ENCODE measurements at regions not wholly inside any gene's neighbourhood (a gene's known extent, or its start where the extent isn't known, plus 50 kb on each side); places are given as distances from the start of the nearest gene placed in this dataset.

- H3K9ac ChIP-seq = no peak overlapping the region
- no peaks in the 10 kb centered on the region for H3K4me1 ChIP-seq
- Mint-ChIP-seq H3K4me3 (no peak overlapping the region), H3K27ac (no peak overlapping the region), H3K27me3 (ENCODE audit: insufficient read depth, low read depth) (no peaks in the 10 kb centered on the region), H3K4me1 (no peaks in the 10 kb centered on the region), H3K9me3 (peaks cover 11% of the 10 kb centered on the region), H3K36me3 (peaks cover 2% of the 10 kb centered on the region)
- peaks cover 6% of the 10 kb centered on the region for H3K36me3 ChIP-seq
- no peak overlapping the region for H3K4me2 ChIP-seq
- H3F3A ChIP-seq (ENCODE audit: low read depth) = no peaks in the 10 kb centered on the region
- H3K27ac ChIP-seq = no peak overlapping the region
- no peak for TF ChIP-seq EZH2phosphoT487 (IDR thresholded peaks at IDR 0.05)
- TF ChIP-seq EZH2 (IDR thresholded peaks at IDR 0.05) = no peak
- TF ChIP-seq, protein P1, sequence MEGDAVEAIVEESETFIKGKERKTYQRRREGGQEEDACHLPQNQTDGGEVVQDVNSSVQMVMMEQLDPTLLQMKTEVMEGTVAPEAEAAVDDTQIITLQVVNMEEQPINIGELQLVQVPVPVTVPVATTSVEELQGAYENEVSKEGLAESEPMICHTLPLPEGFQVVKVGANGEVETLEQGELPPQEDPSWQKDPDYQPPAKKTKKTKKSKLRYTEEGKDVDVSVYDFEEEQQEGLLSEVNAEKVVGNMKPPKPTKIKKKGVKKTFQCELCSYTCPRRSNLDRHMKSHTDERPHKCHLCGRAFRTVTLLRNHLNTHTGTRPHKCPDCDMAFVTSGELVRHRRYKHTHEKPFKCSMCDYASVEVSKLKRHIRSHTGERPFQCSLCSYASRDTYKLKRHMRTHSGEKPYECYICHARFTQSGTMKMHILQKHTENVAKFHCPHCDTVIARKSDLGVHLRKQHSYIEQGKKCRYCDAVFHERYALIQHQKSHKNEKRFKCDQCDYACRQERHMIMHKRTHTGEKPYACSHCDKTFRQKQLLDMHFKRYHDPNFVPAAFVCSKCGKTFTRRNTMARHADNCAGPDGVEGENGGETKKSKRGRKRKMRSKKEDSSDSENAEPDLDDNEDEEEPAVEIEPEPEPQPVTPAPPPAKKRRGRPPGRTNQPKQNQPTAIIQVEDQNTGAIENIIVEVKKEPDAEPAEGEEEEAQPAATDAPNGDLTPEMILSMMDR (IDR thresholded peaks at IDR 0.05) = no peak
- H4K20me1 ChIP-seq (ENCODE audit: low read depth) = no peaks in the 10 kb centered on the region
- H3K4me3 ChIP-seq = no peak overlapping the region
- DNase-seq (ENCODE audit: low spot score) = no peak
- H3K79me2 ChIP-seq (ENCODE audit: low read depth) = no peaks in the 10 kb centered on the region
- H3K27me3 ChIP-seq = no peaks in the 10 kb centered on the region
- H3K9me3 ChIP-seq (ENCODE audit: low read depth) = peaks cover 9% of the 10 kb centered on the region
- H2AFZ ChIP-seq (replicated peaks) = no peak overlapping the region
Measured at GRCh38 chr2:212873256-212873655, 278.2 kb downstream of the IKZF2 start.

DNA sequence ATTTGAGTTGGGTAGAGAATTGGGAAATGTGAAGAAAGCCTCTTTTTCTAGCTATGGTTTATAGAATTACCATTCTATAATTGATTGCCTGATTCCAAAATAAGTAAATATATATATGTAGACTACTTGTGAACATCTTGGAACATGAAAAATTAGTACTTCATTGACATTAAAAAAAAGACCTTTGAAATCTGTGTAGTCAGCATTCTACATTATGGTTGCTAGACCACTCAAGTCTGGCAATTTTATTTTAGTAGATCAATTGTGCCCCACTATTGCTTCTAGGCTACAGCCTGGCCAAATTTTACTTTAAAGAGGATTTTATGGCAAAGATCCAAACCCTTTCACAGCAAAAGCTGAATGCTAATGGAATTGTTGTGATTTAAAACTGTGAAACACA, 279.8 kb downstream of the IKZF2 start:
- Histone ChIP-seq H3F3A (ENCODE audit: low read depth) (no peaks in the 10 kb centered on the region), H3K9me3 (ENCODE audit: low read depth) (peaks cover 9% of the 10 kb centered on the region), H3K9ac (no peak overlapping the region), H3K4me2 (no peak overlapping the region), H4K20me1 (ENCODE audit: low read depth) (no peaks in the 10 kb centered on the region), H3K79me2 (ENCODE audit: low read depth) (no peaks in the 10 kb centered on the region), H3K36me3 (peaks cover 6% of the 10 kb centered on the region), H3K4me3 (no peak overlapping the region), H3K27ac (no peak overlapping the region), H3K27me3 (no peaks in the 10 kb centered on the region), H3K4me1 (no peaks in the 10 kb centered on the region), H2AFZ (replicated peaks) (no peak overlapping the region)
- Mint-ChIP-seq H3K4me3 (no peak overlapping the region), H3K9me3 (peaks cover 7% of the 10 kb centered on the region), H3K36me3 (peaks cover 2% of the 10 kb centered on the region), H3K27me3 (ENCODE audit: insufficient read depth, low read depth) (no peaks in the 10 kb centered on the region), H3K27ac (no peak overlapping the region), H3K4me1 (no peaks in the 10 kb centered on the region)
- TF ChIP-seq, protein P1 (IDR thresholded peaks at IDR 0.05) = no peak
- no peak for TF ChIP-seq EZH2 (IDR thresholded peaks at IDR 0.05)
- no peak for DNase-seq (ENCODE audit: low spot score)

DNA sequence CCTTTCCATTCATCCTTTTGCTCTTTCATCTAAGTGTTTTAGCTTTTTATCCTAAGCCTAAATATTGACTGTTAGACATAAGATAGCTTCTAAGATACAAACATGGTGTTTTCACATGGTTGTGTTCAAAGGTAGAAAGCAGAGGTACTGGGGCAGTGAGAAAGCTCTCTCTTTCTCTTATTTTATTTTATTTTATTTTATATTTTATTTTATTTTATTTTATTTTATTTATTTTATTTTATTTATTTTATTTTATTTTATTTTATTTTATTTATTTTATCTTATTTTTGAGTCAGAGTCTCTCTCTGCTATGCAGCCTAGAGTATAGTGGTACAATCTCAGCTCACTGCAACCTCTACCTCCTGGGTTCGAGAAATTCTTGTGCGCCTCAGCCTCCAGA, 287.2 kb downstream of the IKZF2 start:
- Histone ChIP-seq H3F3A (ENCODE audit: low read depth) (peaks cover 8% of the 10 kb centered on the region), H4K20me1 (ENCODE audit: low read depth) (no peaks in the 10 kb centered on the region), H3K4me3 (no peak overlapping the region), H3K9me3 (ENCODE audit: low read depth) (peaks cover 13% of the 10 kb centered on the region), H2AFZ (replicated peaks) (no peak overlapping the region), H3K4me2 (no peak overlapping the region), H3K4me1 (no peaks in the 10 kb centered on the region), H3K36me3 (no peaks in the 10 kb centered on the region), H3K27ac (no peak overlapping the region), H3K79me2 (ENCODE audit: low read depth) (no peaks in the 10 kb centered on the region), H3K27me3 (no peaks in the 10 kb centered on the region), H3K9ac (no peak overlapping the region)
- Mint-ChIP-seq H3K9me3 (peaks cover 37% of the 10 kb centered on the region), H3K27me3 (ENCODE audit: insufficient read depth, low read depth) (peaks cover 4% of the 10 kb centered on the region), H3K4me1 (no peaks in the 10 kb centered on the region), H3K36me3 (peaks cover 2% of the 10 kb centered on the region), H3K27ac (no peak overlapping the region), H3K4me3 (no peak overlapping the region)
- no peak for DNase-seq (ENCODE audit: low spot score)
- TF ChIP-seq, protein P1 (IDR thresholded peaks at IDR 0.05) = no peak
- TF ChIP-seq EZH2 (IDR thresholded peaks at IDR 0.05) (no peak), EZH2phosphoT487 (IDR thresholded peaks at IDR 0.05) (no peak)
